ENCODE measurements at regions not wholly inside any gene's neighbourhood (a gene's known extent, or its start where the extent isn't known, plus 50 kb on each side); places are given as distances from the start of the nearest gene placed in this dataset.
"Not testable (repeated sequence)": the region's sequence is repeated elsewhere in the genome, so short reads cannot be mapped to it uniquely, and the experiment has no call there.

GRCh38 chr1:30444401-30444800 lies 279.0 kb downstream of the MATN1 start:
- Mint-ChIP-seq H3K36me3 (no peaks in the 10 kb centered on the region), H3K9me3 (ENCODE audit: low read depth) (peaks cover 2% of the 10 kb centered on the region), H3K27me3 (no peaks in the 10 kb centered on the region), H3K27ac (no peak overlapping the region), H3K4me3 (no peak overlapping the region), H3K4me1 (no peaks in the 10 kb centered on the region)
- no peak for ATAC-seq
- DNase-seq: no peak
- CTCF ChIA-PET: no interaction called here

GRCh38 chr1:30438274-30438673 lies 285.1 kb downstream of the MATN1 start:
- CTCF ChIA-PET; H3K9me3 Mint-ChIP-seq (ENCODE audit: low read depth): not testable (repeated sequence)

DNA sequence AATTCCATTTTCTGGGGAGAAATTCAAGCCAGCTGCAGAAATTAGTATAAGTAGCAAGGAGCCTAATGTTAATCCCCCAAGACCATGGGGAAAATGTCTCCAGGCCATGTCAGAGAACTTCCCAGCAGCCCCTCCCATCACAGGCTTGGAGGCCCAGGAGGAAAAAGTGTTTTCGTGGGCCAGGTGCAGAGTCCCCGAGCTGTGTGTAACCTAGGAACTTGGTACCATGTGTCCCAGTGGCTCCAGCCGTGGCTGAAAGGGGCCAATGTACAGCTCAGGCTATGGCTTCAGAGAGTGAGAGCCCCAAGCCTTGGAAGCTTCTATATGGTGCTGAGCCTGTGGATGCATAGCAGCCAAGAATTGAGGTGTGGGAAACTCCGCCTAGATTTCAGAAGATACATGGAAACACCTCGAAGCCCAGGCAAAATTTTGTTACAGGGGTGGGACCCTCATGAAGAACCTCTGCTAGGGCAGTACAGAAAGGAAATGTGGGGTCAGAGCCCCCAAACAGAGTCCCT lies 286.3 kb downstream of the MATN1 start:
- H3K4me3 Mint-ChIP-seq: no peak overlapping the region
- DNase-seq (no peak), ATAC-seq (no peak)
- CTCF ChIA-PET: no interaction called here
- H3K4me1 Mint-ChIP-seq: no peaks in the 10 kb centered on the region
- H3K9me3 Mint-ChIP-seq (ENCODE audit: low read depth): peaks cover 2% of the 10 kb centered on the region
- peaks cover 3% of the 10 kb centered on the region for H3K36me3 Mint-ChIP-seq
- H3K27me3 Mint-ChIP-seq: peaks cover 17% of the 10 kb centered on the region
- H3K27ac Mint-ChIP-seq: no peak overlapping the region

More at GRCh38 chr1:30438274-30438673, 285.1 kb downstream of the MATN1 start:
- not testable (repeated sequence) for DNase-seq, ATAC-seq, H3K27ac Mint-ChIP-seq, H3K27me3 Mint-ChIP-seq, H3K4me3 Mint-ChIP-seq, H3K4me1 Mint-ChIP-seq, H3K36me3 Mint-ChIP-seq

GRCh38 chr1:30427545-30427944 lies 295.8 kb downstream of the MATN1 start:
- Mint-ChIP-seq H3K4me3 (no peak overlapping the region), H3K4me1 (no peaks in the 10 kb centered on the region), H3K36me3 (no peaks in the 10 kb centered on the region), H3K27ac (no peak overlapping the region), H3K27me3 (peaks cover 28% of the 10 kb centered on the region), H3K9me3 (ENCODE audit: low read depth) (no peaks in the 10 kb centered on the region)
- ATAC-seq: no peak
- peak; percentile 9 for DNase-seq
- CTCF ChIA-PET: no interaction called here

GRCh38 chr1:30425046-30425445 lies 298.3 kb downstream of the MATN1 start:
- H3K27me3 Mint-ChIP-seq: peaks cover 10% of the 10 kb centered on the region
- no peaks in the 10 kb centered on the region for H3K36me3 Mint-ChIP-seq
- no peaks in the 10 kb centered on the region for H3K9me3 Mint-ChIP-seq (ENCODE audit: low read depth)
- DNase-seq: no peak
- no peak overlapping the region for H3K4me3 Mint-ChIP-seq
- no peak for ATAC-seq
- CTCF ChIA-PET: no interaction called here
- H3K4me1 Mint-ChIP-seq: no peaks in the 10 kb centered on the region
- H3K27ac Mint-ChIP-seq: no peak overlapping the region

DNA sequence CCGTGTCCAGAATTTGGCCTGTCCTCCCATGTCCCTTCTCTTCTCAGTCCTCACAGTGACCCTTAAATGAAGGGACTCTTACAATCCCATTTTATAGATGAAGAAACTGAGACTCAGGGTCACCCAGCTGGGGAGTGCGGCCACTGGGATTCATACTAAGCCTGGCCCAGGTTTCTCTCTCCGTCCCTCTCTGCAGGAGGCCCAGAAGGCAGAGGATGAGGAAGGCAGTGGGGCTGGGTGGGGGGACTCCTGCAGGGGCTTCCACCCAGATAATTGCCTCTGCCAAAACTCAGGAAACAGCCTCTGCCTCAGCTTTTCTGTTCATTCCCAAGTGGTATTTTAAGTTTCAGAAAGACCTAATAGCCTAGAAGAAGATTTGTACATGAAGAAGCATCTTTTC lies 299.8 kb downstream of the MATN1 start:
- Mint-ChIP-seq H3K4me3 (no peak overlapping the region), H3K27ac (no peak overlapping the region), H3K4me1 (no peaks in the 10 kb centered on the region), H3K9me3 (ENCODE audit: low read depth) (no peaks in the 10 kb centered on the region), H3K36me3 (no peaks in the 10 kb centered on the region), H3K27me3 (peaks cover 2% of the 10 kb centered on the region)
- CTCF ChIA-PET: no interaction called here
- DNase-seq: no peak
- no peak for ATAC-seq

- Mint-ChIP-seq H3K9me3 (ENCODE audit: low read depth) (no peaks in the 10 kb centered on the region), H3K4me3 (no peak overlapping the region), H3K36me3 (no peaks in the 10 kb centered on the region), H3K27me3 (no peaks in the 10 kb centered on the region), H3K4me1 (no peaks in the 10 kb centered on the region), H3K27ac (no peak overlapping the region)
- no peak for ATAC-seq
- CTCF ChIA-PET: interaction anchor here (0.9 kb wide), 1 partner anchor 42 kb away, joined by 3 read pairs; no protein-coding TSS in a partner anchor
- peak; percentile 37 for DNase-seq
Measured at GRCh38 chr1:30422251-30422650, 301.1 kb downstream of the MATN1 start.

GRCh38 chr1:30420519-30421050 lies 302.8 kb downstream of the MATN1 start:
- CTCF ChIA-PET: no interaction called here
- Mint-ChIP-seq H3K4me1 (no peaks in the 10 kb centered on the region), H3K27me3 (no peaks in the 10 kb centered on the region), H3K9me3 (ENCODE audit: low read depth) (no peaks in the 10 kb centered on the region), H3K4me3 (no peak overlapping the region), H3K36me3 (no peaks in the 10 kb centered on the region), H3K27ac (no peak overlapping the region)
- ATAC-seq: no peak
- DNase-seq: peak; percentile 26

- no peak for DNase-seq
- Mint-ChIP-seq H3K27ac (no peak overlapping the region), H3K4me1 (no peaks in the 10 kb centered on the region), H3K9me3 (ENCODE audit: low read depth) (no peaks in the 10 kb centered on the region), H3K4me3 (no peak overlapping the region), H3K27me3 (no peaks in the 10 kb centered on the region), H3K36me3 (no peaks in the 10 kb centered on the region)
- no peak for ATAC-seq
- CTCF ChIA-PET: no interaction called here
Measured at GRCh38 chr1:30419831-30420230, 303.6 kb downstream of the MATN1 start.

- H3K27me3 Mint-ChIP-seq: no peaks in the 10 kb centered on the region
- CTCF ChIA-PET: interaction anchor here (1.5 kb wide), 1 partner anchor 39 kb away, joined by 5 read pairs; no protein-coding TSS in a partner anchor
- DNase-seq (peak; percentile 33), ATAC-seq (no peak)
- no peak overlapping the region for H3K4me3 Mint-ChIP-seq
- no peaks in the 10 kb centered on the region for H3K36me3 Mint-ChIP-seq
- no peak overlapping the region for H3K27ac Mint-ChIP-seq
- no peaks in the 10 kb centered on the region for H3K9me3 Mint-ChIP-seq (ENCODE audit: low read depth)
- H3K4me1 Mint-ChIP-seq: no peaks in the 10 kb centered on the region
Measured at GRCh38 chr1:30418939-30419720, 304.3 kb downstream of the MATN1 start.

- Mint-ChIP-seq H3K4me3 (no peak overlapping the region), H3K9me3 (ENCODE audit: low read depth) (no peaks in the 10 kb centered on the region), H3K36me3 (no peaks in the 10 kb centered on the region), H3K4me1 (no peaks in the 10 kb centered on the region), H3K27ac (no peak overlapping the region), H3K27me3 (no peaks in the 10 kb centered on the region)
- peak; percentile 23 for DNase-seq
- ATAC-seq: no peak
- CTCF ChIA-PET: interaction anchor here (1.5 kb wide), 1 partner anchor 38 kb away, joined by 5 read pairs; no protein-coding TSS in a partner anchor
Measured at GRCh38 chr1:30418061-30418938, 305.1 kb downstream of the MATN1 start.

- Mint-ChIP-seq H3K4me3 (no peak overlapping the region), H3K4me1 (no peaks in the 10 kb centered on the region), H3K36me3 (no peaks in the 10 kb centered on the region), H3K27ac (no peak overlapping the region), H3K9me3 (ENCODE audit: low read depth) (no peaks in the 10 kb centered on the region), H3K27me3 (no peaks in the 10 kb centered on the region)
- DNase-seq (peak; percentile 18), ATAC-seq (no peak)
- CTCF ChIA-PET: interaction anchor here (1.5 kb wide), 1 partner anchor 37 kb away, joined by 5 read pairs; no protein-coding TSS in a partner anchor
Measured at GRCh38 chr1:30417701-30418046, 305.7 kb downstream of the MATN1 start.

- CTCF ChIA-PET: interaction anchor here (1.5 kb wide), 1 partner anchor 37 kb away, joined by 5 read pairs; no protein-coding TSS in a partner anchor
- Mint-ChIP-seq H3K4me1 (no peaks in the 10 kb centered on the region), H3K36me3 (no peaks in the 10 kb centered on the region), H3K4me3 (no peak overlapping the region), H3K27ac (no peak overlapping the region), H3K9me3 (ENCODE audit: low read depth) (no peaks in the 10 kb centered on the region), H3K27me3 (no peaks in the 10 kb centered on the region)
- DNase-seq (peak; percentile 22), ATAC-seq (no peak)
Measured at GRCh38 chr1:30417001-30417700, 306.2 kb downstream of the MATN1 start.

Data from activated CD8-positive, alpha-beta memory T cell treated with anti-CD3 and anti-CD28 coated beads, Interleukin-2, amount 10 ng/mL, durations not matched to agents 7 days and 5 days (primary cell).